K562 (cell line): ENCODE measurements at regions not wholly inside any gene's neighbourhood (a gene's known extent, or its start where the extent isn't known, plus 50 kb on each side); places are given as distances from the start of the nearest gene placed in this dataset.

Experiments
- ATAC-seq: fragments of 200-7000 bp; cut with Tn5 transposase; 3 replicates; pipeline ENCODE4 v1.9.1; 2020; ENCODE audit warnings: moderate library complexity
- BruUV-seq: library from RNA; stranded (reverse); fragments of 400-500 nt; replicated peaks from 2 replicates; lab custom pipeline; 2021; lab: Mats Ljungman, UMichigan
- CTCF ChIA-PET: fragments of 300-600 bp; formaldehyde crosslinking; extraction: SDS; loops from one replicate; lab custom pipeline; 2021; ENCODE audit warnings: low intra/inter-chr PET ratio; lab: Yijun Ruan, JAX
- POLR2A ChIA-PET: fragments of 300-600, 350-650 bp; sonication (Branson Sonifier 250); formaldehyde crosslinking; extraction: SDS; loops from one replicate; lab custom pipeline; 2021; ENCODE audit warnings: antibody characterized with exemption, inconsistent platforms; lab: Yijun Ruan, JAX
- DNase-seq, 4 experiments: peaks; one replicate each; pipeline versions ENCODE4 v3.0.0 to v3.0.0-alpha.2; 2011 to 2018; ENCODE audit warnings: low spot score in 3 of 4, mixed read lengths in 3 of 4; ENCODE audit errors: extremely low read depth in 1 of 4
- FAIRE-seq: peaks from 2 replicates; lab custom pipeline; 2011; peaks lifted over from hg19 to GRCh38; lab: Jason Lieb, UNC
- H2AFZ ChIP-seq: 2 replicates; pipeline ENCODE4 v1.6.0; 2011; ENCODE audit warnings: low read depth, low read length, control low read depth, inconsistent platforms
- H3K27ac ChIP-seq: fragments of 200-600 bp; 3 replicates; pipeline ENCODE4 v1.8.0; 2011; ENCODE audit warnings: low read depth, mild to moderate bottlenecking, control low read depth, inconsistent platforms, low read length, moderate library complexity, mixed read lengths; ENCODE audit errors: extremely low read depth
- H3K27me3 ChIP-seq, 2 experiments: fragments of 300-600 bp in 1 of 2; 2 replicates in 1 of 2; 3 replicates in 1 of 2; pipeline versions ENCODE4 v1.6.0 to v1.8.0; 2011; ENCODE audit warnings: inconsistent platforms in 2 of 2, low read length in 2 of 2, mild to moderate bottlenecking in 1 of 2, mixed read lengths in 1 of 2, moderate library complexity in 1 of 2; ENCODE audit not compliant: control insufficient read depth in 2 of 2, insufficient read depth in 2 of 2
- H3K36me3 ChIP-seq: fragments of 300-600 bp; 3 replicates; pipeline ENCODE4 v1.8.0; 2011; ENCODE audit warnings: mild to moderate bottlenecking, low read length, inconsistent platforms; ENCODE audit not compliant: control insufficient read depth, insufficient read depth
- H3K4me1 ChIP-seq, 2 experiments: fragments of 200-600 bp in 1 of 2; replicated peaks in 1 of 2; 2 replicates in 1 of 2; 3 replicates in 1 of 2; pipeline versions ENCODE4 v1.5.1 to v1.8.0; 2011; ENCODE audit warnings: inconsistent platforms in 2 of 2, low read length in 2 of 2, mild to moderate bottlenecking in 1 of 2, mixed read lengths in 1 of 2, moderate library complexity in 1 of 2; ENCODE audit not compliant: control insufficient read depth in 2 of 2, insufficient read depth in 2 of 2
- H3K4me2 ChIP-seq: 2 replicates; pipeline ENCODE4 v1.6.1; 2011; ENCODE audit warnings: low read length, control low read depth, inconsistent platforms, mixed read lengths; ENCODE audit not compliant: insufficient read depth
- H3K4me3 ChIP-seq: fragments of 200-600 bp; sonication (generic), shearing (Covaris generic); 2 replicates; pipeline ENCODE4 v1.5.1; 2016; ENCODE audit warnings: control low read depth, inconsistent platforms
- H3K79me2 ChIP-seq: fragments of 200-600 bp; 3 replicates; pipeline ENCODE4 v1.8.0; 2011; ENCODE audit warnings: low read length, inconsistent platforms; ENCODE audit not compliant: control insufficient read depth, insufficient read depth
- H3K9ac ChIP-seq, 2 experiments: 2 replicates each; pipeline versions ENCODE4 v1.6.0 to v1.6.1; 2011; ENCODE audit warnings: low read depth in 2 of 2, low read length in 2 of 2, control low read depth in 1 of 2, inconsistent platforms in 1 of 2, mild to moderate bottlenecking in 1 of 2, mixed read lengths in 1 of 2; ENCODE audit not compliant: insufficient read depth in 1 of 2
- H3K9me1 ChIP-seq: one replicate; pipeline ENCODE4 v1.6.0; 2011; ENCODE audit warnings: inconsistent platforms, mild to moderate bottlenecking, low read length, moderate library complexity; ENCODE audit not compliant: control insufficient read depth, insufficient read depth
- H3K9me3 ChIP-seq: replicated peaks from 2 replicates; pipeline ENCODE4 v1.5.1; 2011; ENCODE audit warnings: low read depth, low read length, inconsistent platforms; ENCODE audit not compliant: control insufficient read depth, insufficient read depth
- H4K20me1 ChIP-seq: replicated peaks from 2 replicates; pipeline ENCODE4 v1.6.1; 2011; ENCODE audit warnings: low read length, inconsistent platforms, mixed read lengths; ENCODE audit not compliant: control insufficient read depth, insufficient read depth
- ARID3B ChIP-seq: fragments of 250-450 bp; sonication (Bioruptor Pico); IDR thresholded peaks from 2 replicates; pipeline ENCODE4 v1.4.0; 2020; ENCODE audit warnings: borderline replicate concordance
- ASH1L ChIP-seq: fragments of 450-650 bp; IDR thresholded peaks from 2 replicates; pipeline ENCODE4 v1.6.1; 2018; ENCODE audit warnings: borderline replicate concordance, mild to moderate bottlenecking, low read depth; ENCODE audit not compliant: partially characterized antibody
- BRCA1 ChIP-seq, 2 experiments: fragments of 450-650 bp in 1 of 2; sonication (generic) in 1 of 2; formaldehyde crosslinking in 1 of 2; IDR thresholded peaks; 2 replicates each; pipeline versions ENCODE4 v1.5.0 to v1.6.1; 2017 to 2020; ENCODE audit warnings: mild to moderate bottlenecking in 1 of 2, missing genetic modification reagents in 1 of 2
- MAFF ChIP-seq: IDR thresholded peaks from 2 replicates; pipeline ENCODE4 v1.6.1; 2012; ENCODE audit warnings: low read length, improper control_type of control experiment
- NR3C1 ChIP-seq: sonication (generic); formaldehyde crosslinking; IDR thresholded peaks from 2 replicates; pipeline ENCODE4 v1.8.1; 2022; ENCODE audit warnings: missing genetic modification reagents
- PBX2 ChIP-seq, 2 experiments: IDR thresholded peaks in 1 of 2; conservative IDR thresholded peaks in 1 of 2; 2 replicates each; pipeline ENCODE4 v1.6.1; 2016; ENCODE audit warnings: low read depth in 2 of 2, mild to moderate bottlenecking in 1 of 2, missing compliant biosample characterization in 1 of 2, missing genetic modification characterization in 1 of 2, moderate library complexity in 1 of 2
- SMAD3 ChIP-seq: fragments of 450-650 bp; formaldehyde crosslinking; conservative IDR thresholded peaks from 2 replicates; pipeline ENCODE4 v1.4.0; 2020; ENCODE audit warnings: mild to moderate bottlenecking
- ZKSCAN8 ChIP-seq: fragments of 200-800 bp; sonication (Bioruptor generic); IDR thresholded peaks from 2 replicates; pipeline ENCODE4 v1.6.1; 2016; ENCODE audit warnings: missing genetic modification characterization, missing compliant biosample characterization
- ZNF280A ChIP-seq: fragments of 450-650 bp; IDR thresholded peaks from 2 replicates; pipeline ENCODE4 v1.6.1; 2018; ENCODE audit warnings: mild to moderate bottlenecking, low read depth; ENCODE audit not compliant: partially characterized antibody
- ZNF609 ChIP-seq: sonication (generic); formaldehyde crosslinking; IDR thresholded peaks from 2 replicates; pipeline ENCODE4 v1.8.1; 2023; ENCODE audit warnings: missing genetic modification reagents, mild to moderate bottlenecking, borderline replicate concordance
- WGBS: fragments of 100-300 bp; shearing (Covaris generic); methylation state at CpG from one replicate; pipeline ENCODE4 v1.1.6; 2016; ENCODE audit warnings: low coverage, mixed read lengths; ENCODE audit not compliant: insufficient coverage; ENCODE audit errors: missing lambda C conversion rate; 5-methylcytosine and 5-hydroxymethylcytosine counted together
- in situ Hi-C: fragments of 300-500 bp; cut with MboI; formaldehyde crosslinking; loops from 4 replicates; pipeline ENCODE4 v1.15.0; 2018; ENCODE audit warnings: inconsistent platforms, mixed read lengths
- intact Hi-C: fragments of 100-400 bp; cut with micrococcal nuclease; formaldehyde crosslinking; loops from 2 replicates; pipeline ENCODE4 v1.14.2; 2022

GRCh38 chr18:22006458-22006857 lies 162.9 kb upstream of the GATA6 start:
- Histone ChIP-seq H3K79me2 (no peaks in the 10 kb centered on the region), H3K4me1 (peaks cover 0 to 3% of the 10 kb centered on the region in 2 experiments; a peak in 1 of 5 replicates), H3K27ac (no peak overlapping the region), H3K9me3 (no peaks in the 10 kb centered on the region), H3K9ac (no peak overlapping the region), H3K27me3 (peaks cover 20 to 26% of the 10 kb centered on the region in 2 experiments; a peak in 4 of 5 replicates), H2AFZ (no peak overlapping the region), H3K4me3 (no peak overlapping the region), H3K36me3 (no peaks in the 10 kb centered on the region), H3K4me2 (no peak overlapping the region), H3K9me1 (no peaks in the 10 kb centered on the region), H4K20me1 (no peaks in the 10 kb centered on the region)
- ATAC-seq = no peak
- in situ Hi-C loops (no loop called here), intact Hi-C loops (no loop called here)
- no TSS peak for BruUV-seq
- POLR2A ChIA-PET = interaction anchor here (0.6 to 0.7 kb wide), 2 partner anchors 13 to 1383 kb away, joined by 3 read pairs; no protein-coding TSS in a partner anchor
- CTCF ChIA-PET = no interaction called here
- FAIRE-seq = no peak
- DNase-seq = no peak
- 5% methylated on average over 2 of the region's 2 CpGs for whole genome bisulfite sequencing
- TF ChIP-seq SMAD3 (CRISPR knock-in tag) (no peak), MAFF (no peak), ZNF609 (CRISPR knock-in tag) (no peak), ZKSCAN8 (CRISPR knock-in tag) (no peak), ASH1L (no peak), PBX2 (CRISPR knock-in tag; IDR thresholded peaks at IDR 0.05; ENCODE audit: low read depth) (no peak), PBX2 (tag; conservative IDR thresholded peaks at IDR 0.05; ENCODE audit: low read depth) (no peak), BRCA1 (IDR thresholded peaks at IDR 0.05) (no peak), BRCA1 (CRISPR knock-in tag; IDR thresholded peaks at IDR 0.05) (no peak), NR3C1 (CRISPR knock-in tag) (no peak), ZNF280A (no peak), ARID3B (CRISPR knock-in tag) (no peak)
